Panc1 (cell line): ENCODE measurements at regions not wholly inside any gene's neighbourhood (a gene's known extent, or its start where the extent isn't known, plus 50 kb on each side); places are given as distances from the start of the nearest gene placed in this dataset.

Experiments
- ATAC-seq: fragments of 200-7000 bp; cut with Tn5 transposase; 2 replicates; pipeline ENCODE4 v1.9.1; 2020; ENCODE audit warnings: mild to moderate bottlenecking, moderate library complexity
- BruUV-seq: library from RNA; stranded (reverse); fragments of 400-500 nt; replicated peaks from 2 replicates; lab custom pipeline; 2021; lab: Mats Ljungman, UMichigan
- CTCF ChIA-PET: fragments of 300-600 bp; sonication (Branson Sonifier 250); formaldehyde crosslinking; loops from one replicate; lab custom pipeline; 2022; ENCODE audit warnings: antibody characterized with exemption; lab: Charles Lee
- POLR2A ChIA-PET: fragments of 300-600 bp; sonication (Branson Sonifier 250); formaldehyde crosslinking; loops from one replicate; lab custom pipeline; 2022; ENCODE audit warnings: antibody characterized with exemption; lab: Charles Lee
- DNase-seq: peaks from one replicate; pipeline ENCODE4 v3.0.0-alpha.2; 2010; ENCODE audit warnings: low read depth, low spot score
- H3K27ac ChIP-seq: 2 replicates; pipeline ENCODE4 v1.5.1; 2011; ENCODE audit warnings: mild to moderate bottlenecking, low read length, inconsistent platforms
- H3K27me3 ChIP-seq: fragments of 200-500 bp; sonication (Bioruptor generic); 2 replicates; pipeline ENCODE4 v1.6.0; 2014; ENCODE audit warnings: low read length, inconsistent platforms; ENCODE audit not compliant: control insufficient read depth, insufficient read depth
- H3K36me3 ChIP-seq: fragments of 200-500 bp; sonication (Bioruptor generic); 2 replicates; pipeline ENCODE4 v1.5.1; 2014; ENCODE audit warnings: inconsistent platforms, mild to moderate bottlenecking, low read length, moderate library complexity; ENCODE audit not compliant: control insufficient read depth, insufficient read depth
- H3K4me1 ChIP-seq: 2 replicates; pipeline ENCODE4 v1.5.1; 2011; ENCODE audit warnings: inconsistent platforms, mild to moderate bottlenecking, low read length, moderate library complexity; ENCODE audit not compliant: control insufficient read depth, insufficient read depth
- H3K4me3 ChIP-seq, 2 experiments: 2 replicates each; pipeline ENCODE4 v1.5.1; 2011 to 2012; ENCODE audit warnings: low read depth in 2 of 2, low read length in 2 of 2, mild to moderate bottlenecking in 2 of 2, inconsistent platforms in 1 of 2, moderate library complexity in 1 of 2
- H3K9me3 ChIP-seq: fragments of 200-500 bp; sonication (Bioruptor generic); 2 replicates; pipeline ENCODE4 v1.5.1; 2014; ENCODE audit warnings: low read depth, mild to moderate bottlenecking, inconsistent platforms, low read length, moderate library complexity; ENCODE audit not compliant: control insufficient read depth, insufficient read depth
- CTCF ChIP-seq: fragments of 450-650 bp; IDR thresholded peaks from 2 replicates; pipeline ENCODE4 v1.5.1; 2017; ENCODE audit warnings: mild to moderate bottlenecking
- POLR2AphosphoS5 ChIP-seq: IDR thresholded peaks from 2 replicates; pipeline ENCODE4 v1.6.1; 2012; ENCODE audit warnings: mild to moderate bottlenecking, low read depth, low read length, moderate library complexity
- SIN3A ChIP-seq: IDR thresholded peaks from 2 replicates; pipeline ENCODE4 v1.6.1; 2012; ENCODE audit warnings: low read depth, mild to moderate bottlenecking, low read length, moderate library complexity, borderline replicate concordance; ENCODE audit not compliant: insufficient read depth
- TCF7L2 ChIP-seq: IDR thresholded peaks from 2 replicates; pipeline ENCODE4 v1.6.1; 2011; ENCODE audit warnings: mild to moderate bottlenecking, low read depth, low read length, inconsistent platforms
- in situ Hi-C: cut with HindIII; loops from 2 replicates; pipeline ENCODE4 v1.10.0; 2016; ENCODE audit warnings: low sequenced_read_pairs, low pct_unique_long_range_greater_than_20kb
- intact Hi-C: fragments of 100-400 bp; cut with micrococcal nuclease; formaldehyde crosslinking; loops from one replicate; pipeline ENCODE4 v1.10.0; 2022; ENCODE audit not compliant: unreplicated experiment
- TF ChIP-seq, protein P1 (sequence below), 2 experiments: IDR thresholded peaks; 2 replicates each; pipeline ENCODE4 v1.6.1; 2011 to 2012; ENCODE audit warnings: low read depth in 2 of 2, control low read depth in 1 of 2, low read length in 1 of 2, mild to moderate bottlenecking in 1 of 2, moderate library complexity in 1 of 2; ENCODE audit not compliant: insufficient read depth in 1 of 2

DNA sequence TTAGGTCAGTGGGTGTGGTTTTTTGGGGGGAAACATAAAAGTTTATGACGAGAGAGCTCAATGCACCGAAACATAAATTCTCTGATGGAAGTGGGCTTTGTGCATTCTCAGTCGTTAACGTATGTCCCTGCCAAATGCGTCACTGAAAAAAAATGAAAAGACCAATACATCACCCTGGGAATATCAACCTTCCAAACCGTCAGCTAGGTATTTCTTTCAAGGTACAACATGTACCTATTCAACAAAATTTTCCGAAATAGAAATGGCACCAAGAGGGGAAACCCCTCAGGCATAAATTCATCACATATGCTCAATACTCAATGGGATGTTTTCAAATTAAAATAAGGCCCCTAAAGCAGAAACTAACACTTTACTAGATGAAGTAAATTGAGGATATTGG lies 266.6 kb upstream of the SUCLG2 start:
- DNase-seq, result no peak
- POLR2A ChIA-PET, result no interaction called here
- no TSS peak for BruUV-seq
- in situ Hi-C loops (no loop called here), intact Hi-C loops (no loop called here)
- no peak overlapping the region for H3K27ac ChIP-seq
- no peaks in the 10 kb centered on the region for H3K36me3 ChIP-seq
- TF ChIP-seq POLR2AphosphoS5 (no peak), SIN3A (no peak), CTCF (no peak), TCF7L2 (no peak)
- no peak for ATAC-seq
- H3K9me3 ChIP-seq, result no peaks in the 10 kb centered on the region
- no peak overlapping the region for H3K4me3 ChIP-seq
- no peaks in the 10 kb centered on the region for H3K4me1 ChIP-seq
- CTCF ChIA-PET, result no interaction called here
- no peaks in the 10 kb centered on the region for H3K27me3 ChIP-seq

- Histone ChIP-seq H3K36me3 (no peaks in the 10 kb centered on the region), H3K27me3 (no peaks in the 10 kb centered on the region), H3K4me3 (no peak overlapping the region), H3K9me3 (no peaks in the 10 kb centered on the region), H3K4me1 (no peaks in the 10 kb centered on the region), H3K27ac (no peak overlapping the region)
- TF ChIP-seq SIN3A, result no peak
- TF ChIP-seq CTCF, result no peak
- TF ChIP-seq, protein P1, sequence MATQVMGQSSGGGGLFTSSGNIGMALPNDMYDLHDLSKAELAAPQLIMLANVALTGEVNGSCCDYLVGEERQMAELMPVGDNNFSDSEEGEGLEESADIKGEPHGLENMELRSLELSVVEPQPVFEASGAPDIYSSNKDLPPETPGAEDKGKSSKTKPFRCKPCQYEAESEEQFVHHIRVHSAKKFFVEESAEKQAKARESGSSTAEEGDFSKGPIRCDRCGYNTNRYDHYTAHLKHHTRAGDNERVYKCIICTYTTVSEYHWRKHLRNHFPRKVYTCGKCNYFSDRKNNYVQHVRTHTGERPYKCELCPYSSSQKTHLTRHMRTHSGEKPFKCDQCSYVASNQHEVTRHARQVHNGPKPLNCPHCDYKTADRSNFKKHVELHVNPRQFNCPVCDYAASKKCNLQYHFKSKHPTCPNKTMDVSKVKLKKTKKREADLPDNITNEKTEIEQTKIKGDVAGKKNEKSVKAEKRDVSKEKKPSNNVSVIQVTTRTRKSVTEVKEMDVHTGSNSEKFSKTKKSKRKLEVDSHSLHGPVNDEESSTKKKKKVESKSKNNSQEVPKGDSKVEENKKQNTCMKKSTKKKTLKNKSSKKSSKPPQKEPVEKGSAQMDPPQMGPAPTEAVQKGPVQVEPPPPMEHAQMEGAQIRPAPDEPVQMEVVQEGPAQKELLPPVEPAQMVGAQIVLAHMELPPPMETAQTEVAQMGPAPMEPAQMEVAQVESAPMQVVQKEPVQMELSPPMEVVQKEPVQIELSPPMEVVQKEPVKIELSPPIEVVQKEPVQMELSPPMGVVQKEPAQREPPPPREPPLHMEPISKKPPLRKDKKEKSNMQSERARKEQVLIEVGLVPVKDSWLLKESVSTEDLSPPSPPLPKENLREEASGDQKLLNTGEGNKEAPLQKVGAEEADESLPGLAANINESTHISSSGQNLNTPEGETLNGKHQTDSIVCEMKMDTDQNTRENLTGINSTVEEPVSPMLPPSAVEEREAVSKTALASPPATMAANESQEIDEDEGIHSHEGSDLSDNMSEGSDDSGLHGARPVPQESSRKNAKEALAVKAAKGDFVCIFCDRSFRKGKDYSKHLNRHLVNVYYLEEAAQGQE (IDR thresholded peaks at IDR 0.05; ENCODE audit: insufficient read depth in 1 of 2, low read depth in 2 of 2, low read length in 1 of 2), result no peak
- no peak for TF ChIP-seq POLR2AphosphoS5
- no peak for TF ChIP-seq TCF7L2
- ChIA-PET POLR2A (no interaction called here), CTCF (no interaction called here)
- in situ Hi-C loops (no loop called here), intact Hi-C loops (no loop called here)
- no peak for ATAC-seq
- no TSS peak for BruUV-seq
- no peak for DNase-seq
Observed at GRCh38 chr3:67920311-67920710, 265.9 kb upstream of the SUCLG2 start.
